Activated naive CD4-positive, alpha-beta T cell treated with Interleukin-2 at 50 U/mL for 16 hours (primary cell): ENCODE measurements at regions not wholly inside any gene's neighbourhood (a gene's known extent, or its start where the extent isn't known, plus 50 kb on each side); places are given as distances from the start of the nearest gene placed in this dataset.
"Not testable (repeated sequence)": the region's sequence is repeated elsewhere in the genome, so short reads cannot be mapped to it uniquely, and the experiment has no call there.

ENCODE experiments used
- DNase-seq: peaks from one replicate; pipeline ENCODE4 v3.0.0-alpha.2; 2020

GRCh38 chr1:30525971-30526651 is 197.3 kb downstream of the MATN1 start:
- no peak for DNase-seq

DNA sequence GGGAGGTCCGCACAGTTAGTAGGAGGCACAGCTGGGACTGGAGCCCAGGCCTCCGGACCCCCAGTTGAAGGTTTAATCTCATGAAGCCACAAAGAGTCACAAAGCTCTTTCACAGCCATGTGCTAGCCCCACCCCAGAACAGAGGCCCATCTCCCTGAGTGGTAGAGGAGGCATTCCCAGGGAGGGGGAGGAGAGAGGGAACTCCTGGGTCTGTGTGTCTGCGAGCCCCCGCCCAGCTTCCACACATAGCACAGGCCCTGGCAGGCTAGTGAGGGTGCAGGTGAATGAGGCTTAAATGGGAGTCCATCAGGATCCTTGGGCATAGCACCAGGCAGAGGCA is 197.8 kb downstream of the MATN1 start:
- no peak for DNase-seq

- no peak for DNase-seq
Observed at GRCh38 chr1:30524840-30525617, 198.4 kb downstream of the MATN1 start.

GRCh38 chr1:30524025-30524555 is 199.3 kb downstream of the MATN1 start:
- DNase-seq: not testable (repeated sequence)

DNA sequence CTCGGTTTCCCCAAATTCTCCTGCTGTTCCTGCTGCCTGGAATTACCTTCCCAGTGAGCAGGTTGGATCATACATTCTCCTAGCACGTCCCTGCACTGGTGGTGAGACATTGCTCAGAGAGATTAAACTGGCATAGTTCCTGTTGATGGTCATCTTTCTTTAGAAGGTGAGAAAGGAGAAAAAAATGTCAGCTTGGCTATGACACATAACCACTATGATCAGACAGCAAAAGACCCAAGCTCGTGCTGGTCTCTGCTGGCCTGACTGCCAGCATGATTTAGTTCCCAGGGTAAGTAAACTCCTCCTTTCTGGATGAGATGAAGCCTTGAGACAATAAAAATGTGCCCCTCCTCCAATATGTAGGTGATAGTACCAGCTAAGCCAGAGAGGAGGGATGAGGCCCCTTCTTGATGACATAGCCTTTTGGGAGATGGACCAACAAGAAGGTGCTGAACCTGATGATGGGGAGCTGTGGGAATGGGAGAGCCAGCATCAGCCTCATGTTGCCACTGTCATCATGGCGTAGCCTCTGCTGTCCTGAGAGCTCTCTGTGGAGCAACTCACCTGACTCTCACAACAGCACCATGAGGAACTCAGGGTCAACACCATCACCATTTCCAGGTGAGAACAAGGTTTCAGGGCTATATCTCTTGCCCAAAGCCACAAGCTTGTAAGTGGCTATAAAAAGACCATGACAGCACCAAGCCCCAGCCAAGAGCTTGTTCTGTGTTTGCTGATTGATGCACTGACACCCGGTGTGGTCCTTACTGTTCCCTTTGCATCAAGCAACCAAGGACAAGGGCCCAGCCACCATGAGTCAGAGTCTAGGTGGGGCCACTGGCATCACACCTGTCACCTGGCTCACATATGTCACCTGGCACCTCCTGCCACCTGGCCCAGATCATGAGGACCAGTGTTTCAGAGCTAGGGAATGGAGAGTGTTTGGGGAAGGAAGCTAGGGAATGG is 200.0 kb downstream of the MATN1 start:
- no peak for DNase-seq

DNA sequence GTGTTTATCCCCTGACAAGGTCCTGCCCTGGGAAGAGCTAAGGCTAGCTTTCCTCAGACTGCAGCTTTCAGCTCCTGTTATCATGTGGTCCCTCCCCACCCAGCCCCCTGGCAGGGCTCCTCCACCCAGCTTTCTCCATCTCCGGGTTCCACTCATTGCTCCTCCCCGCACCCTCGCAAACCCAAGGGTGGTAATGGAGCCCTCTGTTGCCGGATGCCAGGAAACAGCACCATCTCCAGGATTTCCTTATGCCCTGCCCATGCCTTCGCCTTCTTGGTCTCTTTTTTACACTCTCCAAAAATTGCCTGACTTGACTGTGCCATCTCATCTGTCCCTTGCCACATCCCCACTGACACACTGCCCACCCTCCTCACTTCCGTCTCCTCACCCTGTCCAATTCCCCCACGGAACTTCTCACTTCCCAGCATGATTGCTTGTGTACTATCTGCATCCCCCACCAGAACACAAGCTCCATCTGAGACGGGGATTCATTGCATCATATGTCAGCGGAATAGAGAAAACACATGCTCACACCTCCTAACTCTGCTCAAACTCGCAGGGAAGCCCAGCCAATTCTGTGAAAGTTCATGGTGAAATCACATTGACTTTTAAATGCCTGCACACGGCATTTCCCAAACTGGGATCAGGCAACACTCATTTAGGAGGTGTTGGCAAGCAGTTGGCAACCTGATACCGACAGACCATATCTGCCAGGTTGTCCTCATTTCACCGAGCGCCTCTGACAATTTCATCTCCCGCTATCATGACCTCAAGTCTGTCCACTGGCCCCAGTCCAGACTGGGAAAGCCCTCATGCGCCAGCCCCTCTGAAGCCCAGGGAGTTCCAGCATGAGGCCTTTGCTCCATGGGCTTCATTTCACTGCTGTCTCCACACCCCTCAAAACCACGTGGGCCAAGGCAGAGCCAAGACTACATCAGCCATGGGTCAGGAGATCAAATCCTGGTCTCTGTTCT is 201.1 kb downstream of the MATN1 start:
- no peak for DNase-seq

GRCh38 chr1:30521261-30521865 is 202.0 kb downstream of the MATN1 start:
- no peak for DNase-seq

- DNase-seq: no peak
Observed at GRCh38 chr1:30520476-30520875, 202.9 kb downstream of the MATN1 start.

- no peak for DNase-seq
Observed at GRCh38 chr1:30519201-30519763, 204.1 kb downstream of the MATN1 start.

DNA sequence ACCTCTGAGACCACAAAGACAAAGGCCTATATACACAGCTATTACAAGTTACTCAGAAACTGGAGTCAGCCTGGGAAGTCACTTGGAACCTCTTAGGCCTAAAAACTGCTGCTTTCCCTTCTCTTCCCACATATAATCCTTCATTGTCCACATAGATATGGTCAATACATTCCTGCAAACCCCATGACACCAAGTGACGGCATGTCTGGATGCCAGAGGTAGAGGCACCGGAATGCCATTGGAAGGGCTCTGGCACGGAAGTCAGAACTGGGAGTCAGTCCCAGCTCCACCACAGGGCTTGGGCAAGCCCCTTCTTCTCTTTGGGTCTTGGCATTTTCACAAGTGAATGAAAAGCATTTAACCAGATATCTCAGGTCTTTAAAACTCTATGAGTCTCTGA is 204.7 kb downstream of the MATN1 start:
- no peak for DNase-seq

DNA sequence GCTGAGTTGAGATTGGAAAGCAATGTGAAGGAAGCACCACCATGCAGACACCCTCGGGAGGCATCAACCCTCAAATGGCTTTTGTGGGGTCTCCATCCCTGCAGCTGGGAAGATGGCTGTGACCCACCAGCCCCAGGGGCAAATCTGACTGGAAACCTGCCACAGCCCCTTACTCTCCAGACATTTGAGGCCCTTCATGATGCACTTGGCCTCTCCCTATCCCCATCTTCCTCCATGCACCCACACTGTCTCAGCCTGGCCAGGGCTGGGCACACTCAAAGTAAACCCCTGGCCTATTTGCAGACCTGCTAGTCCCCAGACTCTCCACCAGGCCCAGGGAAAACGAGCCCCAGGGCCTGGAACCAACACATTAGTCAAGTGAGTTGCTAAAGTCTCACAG is 205.2 kb downstream of the MATN1 start:
- no peak for DNase-seq

DNA sequence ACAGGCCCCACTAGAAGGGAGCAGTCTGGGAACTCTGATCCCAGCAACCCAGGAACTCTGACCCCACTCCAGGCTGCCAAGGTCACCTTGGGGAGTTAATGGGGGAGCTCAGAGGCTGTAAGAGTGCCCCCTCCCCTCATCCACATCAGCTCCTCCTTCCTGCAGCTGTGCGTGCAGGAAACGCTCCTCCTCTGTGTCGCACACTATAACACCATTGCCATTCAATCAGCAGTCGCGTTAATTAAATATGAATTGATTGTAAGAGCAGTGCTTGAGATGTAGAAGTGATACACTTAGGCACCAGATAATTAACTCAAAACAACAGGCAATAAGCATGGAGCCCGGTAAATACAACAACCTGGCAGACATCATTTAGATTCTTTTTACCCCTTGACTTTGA is 205.7 kb downstream of the MATN1 start:
- DNase-seq: not testable (repeated sequence)

DNA sequence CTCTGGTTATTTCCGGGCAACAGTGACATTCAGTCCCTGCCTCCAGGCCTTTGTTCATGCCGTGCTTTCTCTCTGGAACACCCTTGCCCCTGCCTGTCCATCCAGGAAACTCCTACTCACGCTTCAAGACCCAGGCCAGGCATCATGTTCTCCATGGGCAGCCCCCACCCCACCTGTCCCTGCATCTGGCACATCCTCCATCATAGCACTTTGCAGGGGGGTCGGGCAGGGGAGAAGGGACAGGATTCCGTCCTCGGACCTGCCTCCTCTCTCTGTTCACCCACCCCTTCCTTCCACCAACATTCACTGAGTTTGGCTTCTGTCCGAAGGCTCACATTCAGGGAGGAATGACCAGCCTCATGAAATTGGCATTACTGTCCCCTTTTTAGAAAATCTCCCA is 206.1 kb downstream of the MATN1 start:
- not testable (repeated sequence) for DNase-seq

GRCh38 chr1:30516485-30516858 is 206.9 kb downstream of the MATN1 start:
- no peak for DNase-seq

GRCh38 chr1:30515755-30516484 is 207.5 kb downstream of the MATN1 start:
- DNase-seq: no peak

DNA sequence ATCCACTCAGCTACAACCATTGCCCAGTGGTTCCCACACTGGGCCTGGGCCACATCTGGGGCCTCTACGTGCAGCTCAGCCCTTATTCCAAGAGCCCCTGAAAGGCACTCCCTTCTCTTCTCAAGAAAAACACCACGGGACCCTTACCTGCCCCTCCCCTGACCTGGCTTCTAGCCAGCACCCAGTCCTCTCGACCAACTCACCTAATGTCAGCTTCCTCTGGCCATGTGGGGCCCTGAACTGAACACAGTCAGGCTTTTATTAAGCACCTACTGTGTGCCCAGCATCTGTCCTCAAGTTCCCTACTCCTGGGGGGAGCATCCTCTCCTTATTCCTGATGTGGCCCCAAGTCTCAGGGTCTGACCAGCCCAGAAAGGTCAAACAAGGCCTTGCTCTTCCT is 208.4 kb downstream of the MATN1 start:
- no peak for DNase-seq

DNA sequence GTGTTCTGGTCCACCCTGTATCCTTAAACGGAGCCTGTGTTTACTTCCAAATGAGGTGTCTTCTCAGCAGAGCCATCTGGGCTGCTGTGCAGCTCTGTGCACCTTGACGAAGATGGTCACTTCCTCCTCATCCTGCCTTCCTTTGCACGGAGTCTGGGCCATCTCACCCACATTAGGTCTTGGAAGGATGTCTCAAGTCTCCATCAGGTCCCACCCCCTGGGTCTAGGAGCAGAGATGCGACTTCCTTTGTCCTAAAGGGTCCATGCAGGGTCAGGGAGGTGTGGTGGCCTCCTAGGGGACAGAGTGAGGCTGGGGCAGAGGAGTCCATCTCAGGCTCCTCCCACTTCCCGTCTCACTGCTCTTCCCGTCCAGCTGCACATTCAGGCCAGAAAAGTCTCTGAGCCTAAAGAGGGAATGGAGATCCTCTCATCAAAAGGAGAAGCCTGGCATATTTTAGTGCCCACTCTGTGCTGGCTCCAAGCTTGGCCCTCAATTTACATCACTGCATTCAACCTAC is 209.2 kb downstream of the MATN1 start:
- DNase-seq: no peak

DNA sequence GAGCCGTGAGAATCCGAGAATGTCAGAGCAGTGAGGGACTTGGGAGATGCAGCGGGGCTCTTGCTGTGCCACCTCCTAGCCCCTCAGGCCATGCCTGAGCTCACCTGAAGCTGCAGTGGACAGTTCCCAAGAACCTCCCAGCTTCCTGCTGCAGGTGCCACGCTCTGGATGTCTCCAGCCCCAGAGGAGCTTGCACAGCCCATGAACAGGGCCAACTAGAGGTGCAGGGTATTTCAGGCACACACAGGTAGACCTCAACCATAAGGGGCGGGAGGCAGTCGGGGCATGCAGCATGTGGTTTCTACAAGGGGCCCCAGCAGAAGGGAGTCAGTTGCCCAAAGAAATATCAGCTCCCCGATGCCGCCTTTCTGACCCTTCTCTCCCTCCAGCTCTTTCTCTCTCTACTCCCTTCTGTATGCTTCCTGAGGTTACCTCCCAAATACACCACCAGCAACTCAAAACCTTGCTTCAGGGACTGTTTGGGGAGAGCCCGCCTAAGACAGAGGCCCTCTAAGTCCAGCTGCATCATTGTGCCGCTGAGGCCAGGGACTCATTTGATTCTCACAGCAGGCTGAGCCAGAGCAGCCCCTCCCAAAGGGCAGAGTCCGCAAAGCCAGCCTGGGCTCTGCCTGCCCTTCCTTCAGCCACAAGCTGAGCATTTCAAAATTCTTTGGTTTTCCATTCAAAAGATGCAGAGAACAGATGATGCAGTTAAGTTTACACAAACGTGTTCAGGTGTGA is 209.8 kb downstream of the MATN1 start:
- no peak for DNase-seq

GRCh38 chr1:30512914-30513265 is 210.5 kb downstream of the MATN1 start:
- DNase-seq: no peak
